ENCODE measurements at regions not wholly inside any gene's neighbourhood (a gene's known extent, or its start where the extent isn't known, plus 50 kb on each side); places are given as distances from the start of the nearest gene placed in this dataset.
"Not testable (repeated sequence)": the region's sequence is repeated elsewhere in the genome, so short reads cannot be mapped to it uniquely, and the experiment has no call there.

GRCh38 chr5:93990504-93991070 lies 249.2 kb upstream of the POU5F2 start:
- Histone ChIP-seq H3K27ac (no peak overlapping the region), H3K4me1 (peaks cover 0 to 7% (median 2%) of the 10 kb centered on the region in 4 donors), H3K4me3 (no peak overlapping the region), H3K9me3 (peaks cover 0 to 8% (median 3%) of the 10 kb centered on the region in 4 donors), H3K36me3 (peaks cover 0 to 4% (median 0%) of the 10 kb centered on the region in 4 donors), H3K27me3 (no peaks in the 10 kb centered on the region)
- intact Hi-C loops (cut with DNase I; ENCODE audit: low total_unique reads) = no loop called here
- DNase-seq = no peak
- WGBS, 5 donors = 58 to 91% (median 81%) methylated on average over 2 of the region's 2 CpGs
- no peak for TF ChIP-seq EP300 (IDR thresholded peaks at IDR 0.05)
- no peak for TF ChIP-seq CTCF (IDR thresholded peaks at IDR 0.05)
- no peak for TF ChIP-seq POLR2A (IDR thresholded peaks at IDR 0.05)
- no peak for TF ChIP-seq POLR2AphosphoS5 (IDR thresholded peaks at IDR 0.05)

GRCh38 chr5:93985940-93986570 lies 244.7 kb upstream of the POU5F2 start:
- H3K4me3 ChIP-seq; intact Hi-C loops (cut with DNase I; ENCODE audit: low total_unique reads); H3K27ac ChIP-seq; DNase-seq; H3K27me3 ChIP-seq; H3K4me1 ChIP-seq; H3K9me3 ChIP-seq; H3K36me3 ChIP-seq: not testable (repeated sequence)
- WGBS, 5 donors = 94 to 97% (median 95%) methylated on average over 25 to 45 of the region's 45 CpGs

- no peak for DNase-seq
- TF ChIP-seq CTCF (IDR thresholded peaks at IDR 0.05) = no peak
- no peak for TF ChIP-seq EP300 (IDR thresholded peaks at IDR 0.05)
- intact Hi-C loops (cut with DNase I; ENCODE audit: low total_unique reads) = no loop called here
- no peak overlapping the region for H3K27ac ChIP-seq
- no peaks in the 10 kb centered on the region for H3K27me3 ChIP-seq
- H3K4me3 ChIP-seq = no peak overlapping the region
- peaks cover 0 to 15% (median 0%) of the 10 kb centered on the region in 4 donors for H3K36me3 ChIP-seq
- no peaks in the 10 kb centered on the region for H3K4me1 ChIP-seq
- peaks cover 0 to 30% (median 22%) of the 10 kb centered on the region in 4 donors for H3K9me3 ChIP-seq
Observed at GRCh38 chr5:93978222-93978621, 236.8 kb upstream of the POU5F2 start.

GRCh38 chr5:93967923-93968322 lies 226.5 kb upstream of the POU5F2 start:
- Histone ChIP-seq H3K4me1 (no peaks in the 10 kb centered on the region), H3K27me3 (no peaks in the 10 kb centered on the region), H3K27ac (no peak overlapping the region), H3K9me3 (no peaks in the 10 kb centered on the region), H3K4me3 (no peak overlapping the region), H3K36me3 (no peaks in the 10 kb centered on the region)
- TF ChIP-seq POLR2A (IDR thresholded peaks at IDR 0.05) = no peak
- TF ChIP-seq CTCF (IDR thresholded peaks at IDR 0.05) = no peak
- no peak for TF ChIP-seq POLR2AphosphoS5 (IDR thresholded peaks at IDR 0.05)
- TF ChIP-seq EP300 (IDR thresholded peaks at IDR 0.05) = no peak
- no peak for DNase-seq
- intact Hi-C loops (cut with DNase I; ENCODE audit: low total_unique reads) = no loop called here

GRCh38 chr5:93964421-93964820 lies 223.0 kb upstream of the POU5F2 start:
- Histone ChIP-seq H3K36me3 (no peaks in the 10 kb centered on the region), H3K9me3 (no peaks in the 10 kb centered on the region), H3K27ac (no peak overlapping the region), H3K4me3 (no peak overlapping the region), H3K4me1 (no peaks in the 10 kb centered on the region), H3K27me3 (no peaks in the 10 kb centered on the region)
- WGBS, 5 donors = 82 to 92% (median 85%) methylated on average over 1 of the region's 1 CpG
- TF ChIP-seq POLR2AphosphoS5 (IDR thresholded peaks at IDR 0.05) (no peak), EP300 (IDR thresholded peaks at IDR 0.05) (no peak), POLR2A (IDR thresholded peaks at IDR 0.05) (no peak), CTCF (IDR thresholded peaks at IDR 0.05) (no peak)
- intact Hi-C loops (cut with DNase I; ENCODE audit: low total_unique reads) = no loop called here
- DNase-seq = no peak
